GM19043 (cell line): ENCODE measurements at regions not wholly inside any gene's neighbourhood (a gene's known extent, or its start where the extent isn't known, plus 50 kb on each side); places are given as distances from the start of the nearest gene placed in this dataset.
"Not testable (repeated sequence)": the region's sequence is repeated elsewhere in the genome, so short reads cannot be mapped to it uniquely, and the experiment has no call there.

ENCODE experiments used
- ATAC-seq: cut with Tn5 transposase; IDR thresholded peaks from one replicate; pipeline ENCODE4 v1.9.1; 2021; ENCODE audit warnings: low read depth; ENCODE audit not compliant: unreplicated experiment

DNA sequence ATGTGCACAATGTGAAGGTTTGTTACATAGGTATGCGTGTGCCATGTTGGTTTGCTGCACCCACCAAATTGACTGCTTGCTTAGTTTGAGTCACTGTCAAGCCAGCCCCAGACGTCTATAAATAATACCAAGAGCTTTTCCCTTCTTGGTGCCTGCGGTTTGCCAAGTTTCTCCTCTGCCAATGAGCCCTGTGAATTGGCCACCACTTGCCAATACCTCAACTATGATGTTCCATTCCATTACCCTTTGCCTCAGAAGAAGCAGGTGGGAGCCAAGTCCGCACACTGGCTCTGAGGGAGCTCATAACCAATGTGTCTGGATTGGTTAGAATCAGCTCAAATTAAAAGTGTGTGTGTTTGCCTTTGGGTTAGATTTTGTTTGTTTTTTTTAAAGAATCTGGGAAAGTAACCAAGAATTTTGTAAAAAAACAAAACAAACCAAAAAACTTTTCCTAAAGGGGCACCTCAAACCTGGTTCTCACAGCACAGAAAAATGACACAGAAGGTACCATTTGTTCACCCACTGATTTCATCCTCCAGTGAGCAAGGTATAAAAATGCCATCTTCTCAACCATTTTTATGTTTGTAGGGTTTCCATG is 209.3 kb upstream of the PRNP start:
- ATAC-seq: no peak

DNA sequence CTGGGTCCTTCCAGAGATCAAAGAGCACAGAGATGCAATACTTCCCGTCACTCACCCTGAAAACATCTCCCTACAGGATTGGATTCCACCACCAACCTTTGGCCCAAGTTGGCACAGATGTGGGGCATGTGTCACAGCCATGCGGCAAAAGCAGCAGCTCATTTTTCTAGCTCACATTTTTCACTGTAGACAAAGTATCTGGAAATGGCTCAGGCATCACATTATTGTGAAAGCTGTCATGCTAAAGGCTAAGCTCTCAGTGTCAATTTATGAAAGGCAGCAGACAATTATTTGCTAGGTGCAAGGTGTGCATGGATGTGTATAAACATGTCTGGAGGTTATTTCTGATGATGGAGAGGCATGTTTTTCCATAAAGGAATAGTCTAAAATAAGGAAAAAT is 213.3 kb upstream of the PRNP start:
- no peak for ATAC-seq

DNA sequence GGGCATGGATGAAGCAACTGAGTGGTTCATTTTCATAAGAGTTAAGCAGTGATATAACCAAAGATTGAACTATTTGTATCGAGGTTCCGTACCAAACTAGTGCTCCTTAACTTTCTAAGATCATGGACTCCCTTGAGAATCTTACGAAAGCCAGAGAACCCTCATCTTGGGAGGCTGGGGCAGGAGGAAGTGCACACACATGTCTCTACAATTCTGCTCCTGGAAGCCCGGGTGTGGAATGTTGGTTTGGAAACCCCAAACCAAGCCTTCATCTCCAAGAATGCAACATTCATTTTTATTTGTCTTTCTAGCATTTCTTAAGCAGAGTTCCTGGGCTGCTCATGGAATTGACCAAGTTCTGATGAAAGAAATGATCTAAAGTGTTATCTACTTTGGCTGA is 215.0 kb upstream of the PRNP start:
- no peak for ATAC-seq

DNA sequence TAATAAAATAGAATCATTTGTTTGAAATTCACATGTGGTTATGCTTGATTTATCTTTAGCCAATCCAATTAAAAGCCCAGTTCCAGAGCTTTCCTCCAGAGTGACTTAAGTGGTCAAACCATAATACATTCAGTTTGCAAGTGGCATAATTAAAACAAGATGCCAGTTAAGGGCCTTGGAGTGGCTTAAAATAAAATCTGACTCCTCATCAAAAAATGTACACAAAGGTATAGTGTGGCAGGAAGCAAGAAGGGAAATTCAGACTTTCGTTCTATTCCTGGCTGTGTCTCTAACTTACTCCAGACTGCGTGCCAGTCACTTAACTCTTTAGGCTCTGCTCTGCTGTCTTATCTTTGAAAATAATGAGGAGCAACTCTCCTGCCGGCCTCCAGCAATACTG is 215.9 kb upstream of the PRNP start:
- no peak for ATAC-seq

DNA sequence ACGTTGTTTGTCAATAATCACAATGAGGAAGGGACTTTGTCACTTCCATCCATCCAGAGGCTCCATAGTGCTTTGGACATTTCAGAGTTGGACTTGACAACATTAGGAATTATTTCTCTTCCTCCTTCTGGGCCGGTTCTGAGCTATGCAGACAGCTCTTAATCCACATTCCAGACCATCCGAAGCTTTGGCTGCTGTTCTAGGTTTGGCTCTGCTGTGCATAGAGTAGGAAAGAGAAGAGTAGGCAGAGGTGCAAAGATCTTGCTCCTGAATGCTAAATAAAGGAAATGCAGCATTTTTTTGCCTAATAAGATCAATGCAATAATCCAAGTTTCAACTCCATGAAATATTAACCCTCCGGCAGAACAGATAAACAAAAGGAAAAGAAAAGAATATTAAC is 216.3 kb upstream of the PRNP start:
- ATAC-seq: no peak

DNA sequence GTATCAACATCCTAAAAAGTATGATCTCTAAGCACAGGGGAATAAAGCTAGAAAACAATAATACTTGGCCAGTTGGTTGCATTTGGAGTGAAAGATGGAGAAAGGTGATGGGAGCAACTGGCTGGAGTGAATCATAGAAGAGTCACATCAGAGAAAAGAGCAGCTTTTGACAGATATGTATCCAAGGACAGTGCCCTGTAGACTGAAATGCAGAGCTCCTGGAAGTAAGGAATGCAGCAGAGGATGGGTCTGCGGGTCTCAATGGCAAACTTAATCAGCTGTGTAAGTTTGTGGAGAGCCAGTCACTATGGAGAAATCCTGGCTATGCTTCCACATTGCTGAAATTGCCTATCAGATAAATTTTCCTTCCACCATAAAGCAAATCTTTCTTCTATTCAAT is 218.1 kb upstream of the PRNP start:
- no peak for ATAC-seq

DNA sequence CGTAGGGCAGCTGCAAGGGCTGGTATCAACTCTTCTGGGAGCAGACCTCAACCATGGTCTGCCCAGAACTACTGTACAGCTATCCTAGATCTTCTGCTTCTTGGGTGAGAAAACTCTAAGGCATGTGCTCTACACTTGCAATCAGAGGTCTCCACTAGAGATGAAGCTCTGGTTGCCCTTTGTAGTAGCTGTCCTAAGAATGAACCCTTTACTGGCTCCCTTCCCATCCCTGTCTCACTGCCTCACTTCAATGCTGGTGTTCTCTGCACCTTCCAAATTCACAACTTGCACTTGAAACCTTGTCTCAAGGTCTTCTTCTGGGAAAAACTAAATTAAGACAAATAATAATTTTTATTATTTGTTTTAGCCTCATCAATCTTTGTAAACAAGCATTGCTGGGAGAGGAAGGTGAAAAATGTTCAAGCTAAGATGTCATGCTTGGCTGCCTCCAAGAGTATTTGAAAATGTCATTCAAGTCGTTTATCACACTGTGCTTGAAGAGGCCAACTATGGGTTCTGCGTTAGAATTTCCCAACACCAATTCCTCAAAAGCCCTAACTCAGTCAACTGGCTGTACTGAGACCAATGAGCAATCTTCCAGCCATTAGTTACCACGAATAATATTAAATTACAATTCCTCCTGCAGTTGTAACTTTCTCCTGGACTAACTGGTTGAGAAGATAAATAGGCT is 216.9 kb upstream of the ADRA1D start:
- no peak for ATAC-seq

DNA sequence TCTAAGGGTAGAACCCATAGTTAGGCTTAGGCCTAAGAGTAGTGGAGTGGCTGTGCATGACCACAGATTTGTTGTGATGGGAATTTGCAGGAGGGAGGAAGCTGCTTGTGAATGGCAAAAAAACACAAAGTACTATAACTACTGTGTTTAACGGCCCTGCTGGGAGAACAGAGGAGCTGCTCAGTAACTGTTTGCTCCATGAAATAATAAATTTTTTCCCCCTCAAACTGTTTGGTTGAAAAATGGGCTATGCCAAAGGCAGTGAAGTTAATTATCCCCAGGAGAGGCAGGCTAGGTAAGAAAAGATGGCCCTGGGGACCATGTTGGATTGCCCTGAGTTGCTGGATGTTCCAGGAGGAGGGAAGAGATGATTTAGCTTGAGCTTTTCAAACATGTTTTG is 216.1 kb upstream of the ADRA1D start:
- no peak for ATAC-seq

DNA sequence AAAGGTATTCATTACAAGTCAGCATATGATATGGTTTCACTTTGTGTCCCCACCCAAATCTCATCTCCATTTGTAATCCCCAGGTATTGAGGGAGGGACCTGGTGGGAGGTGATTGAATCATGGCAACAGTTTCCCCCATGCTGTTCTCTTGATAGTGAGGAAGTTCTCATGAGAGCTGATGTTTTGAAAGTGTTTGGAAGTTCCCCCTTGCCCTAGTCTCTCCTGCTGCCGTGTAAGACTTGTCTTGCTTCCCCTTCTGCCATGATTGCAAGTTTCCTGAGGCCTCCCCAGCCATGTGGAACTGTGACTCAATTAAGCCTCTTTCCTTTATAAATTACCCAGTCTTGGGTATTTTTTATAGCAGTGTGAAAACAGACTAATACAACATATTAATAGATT is 213.7 kb upstream of the ADRA1D start:
- not testable (repeated sequence) for ATAC-seq

DNA sequence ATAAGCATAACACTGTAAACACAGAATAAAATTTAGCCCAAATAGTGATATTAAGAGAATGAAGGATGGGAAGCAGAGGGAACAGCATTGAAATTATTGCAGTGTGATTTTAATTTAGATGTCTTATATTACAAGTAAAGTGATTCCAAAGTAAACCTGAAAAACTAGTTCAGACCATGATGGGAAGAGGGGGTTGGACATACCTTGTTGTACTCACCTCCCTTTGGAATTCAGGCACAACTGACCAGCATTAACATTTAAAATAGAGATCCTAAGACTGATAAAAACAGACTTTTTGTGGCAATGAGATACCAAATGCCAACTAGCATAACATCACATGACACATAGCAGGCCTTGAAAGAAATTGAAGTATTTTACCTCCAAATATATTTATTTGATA is 210.0 kb upstream of the ADRA1D start:
- ATAC-seq: no peak

DNA sequence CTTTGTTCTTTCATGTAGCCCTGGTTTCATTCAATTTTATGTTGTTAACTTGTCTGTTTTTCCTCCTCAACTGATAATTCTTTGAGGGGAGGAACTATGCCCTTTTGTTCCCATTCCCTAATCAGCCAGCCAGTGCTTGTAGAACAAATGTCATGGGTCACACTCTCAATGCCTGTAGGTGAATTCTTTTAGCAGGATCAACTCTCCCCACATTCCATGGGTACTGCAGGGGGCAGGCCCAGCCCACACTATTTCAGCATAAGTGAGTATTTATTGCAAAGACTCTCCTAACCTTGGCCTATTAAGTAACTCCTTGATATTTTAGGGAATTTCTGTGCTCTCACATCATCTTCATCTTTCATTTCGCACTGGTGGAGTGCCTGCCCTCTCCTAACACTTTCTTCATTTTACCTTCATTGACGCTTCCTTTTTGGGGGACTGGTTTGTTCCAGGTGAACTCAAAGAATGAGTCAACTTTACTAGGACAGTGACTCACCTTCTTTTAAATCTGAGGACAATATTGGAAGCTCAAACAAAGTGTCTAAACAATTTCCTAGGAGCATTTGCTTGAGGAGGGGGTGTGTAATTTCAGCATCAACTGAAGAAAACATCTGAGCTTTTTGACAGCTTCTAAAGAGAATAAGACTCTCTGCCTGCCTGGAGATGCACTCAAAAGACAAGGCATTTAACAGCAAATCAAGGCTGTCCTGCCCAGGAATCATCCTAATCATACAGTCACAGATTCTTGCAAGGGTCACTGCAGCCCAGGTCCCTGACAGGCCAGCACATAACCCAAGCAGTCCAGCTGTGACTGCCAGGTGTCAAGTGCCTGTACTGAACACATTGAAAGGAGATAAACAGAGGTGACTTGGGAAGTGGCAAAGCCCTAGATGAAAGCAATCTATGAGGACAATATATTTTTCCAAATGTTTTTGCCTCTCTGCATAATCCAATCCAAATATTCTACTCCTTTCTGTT is 208.8 kb upstream of the ADRA1D start:
- ATAC-seq: no peak

DNA sequence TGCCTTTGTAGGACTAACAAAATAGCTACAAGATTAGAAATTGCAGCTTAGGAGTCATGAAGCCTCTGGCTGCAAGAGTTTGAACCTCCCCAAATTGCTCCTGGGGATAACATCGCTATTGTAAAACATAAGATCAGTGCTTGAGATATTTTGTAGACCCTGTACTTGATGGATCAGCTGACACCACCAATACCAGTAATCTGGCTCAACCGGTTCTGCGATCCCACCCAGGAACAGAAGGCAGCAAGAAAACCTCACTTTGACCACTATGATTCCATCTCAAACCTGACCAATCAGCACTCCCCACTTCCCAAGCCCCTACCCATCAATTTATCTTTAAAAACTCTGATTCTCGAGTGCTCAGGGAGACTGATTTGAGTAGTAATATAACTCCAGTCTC is 206.9 kb upstream of the ADRA1D start:
- no peak for ATAC-seq

DNA sequence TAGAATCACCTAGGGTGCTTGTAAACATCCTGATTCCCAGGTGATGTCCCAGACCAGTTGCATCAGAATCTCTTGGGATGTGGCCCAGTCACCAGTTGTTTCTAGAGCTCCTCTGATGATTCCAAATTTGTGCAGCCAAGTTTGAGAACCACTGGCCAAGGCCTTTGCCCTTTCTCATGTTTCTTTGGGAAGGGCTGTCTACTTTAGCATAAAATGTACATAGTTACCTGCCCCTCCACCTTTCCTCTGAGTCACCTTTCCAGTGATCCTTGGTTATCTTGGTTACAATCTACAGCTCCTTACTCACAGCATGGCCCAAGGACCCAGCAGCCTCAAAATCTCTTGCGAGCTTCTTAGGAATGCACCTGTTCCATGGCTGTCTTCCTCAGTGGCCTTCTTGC is 206.2 kb upstream of the ADRA1D start:
- ATAC-seq: no peak

DNA sequence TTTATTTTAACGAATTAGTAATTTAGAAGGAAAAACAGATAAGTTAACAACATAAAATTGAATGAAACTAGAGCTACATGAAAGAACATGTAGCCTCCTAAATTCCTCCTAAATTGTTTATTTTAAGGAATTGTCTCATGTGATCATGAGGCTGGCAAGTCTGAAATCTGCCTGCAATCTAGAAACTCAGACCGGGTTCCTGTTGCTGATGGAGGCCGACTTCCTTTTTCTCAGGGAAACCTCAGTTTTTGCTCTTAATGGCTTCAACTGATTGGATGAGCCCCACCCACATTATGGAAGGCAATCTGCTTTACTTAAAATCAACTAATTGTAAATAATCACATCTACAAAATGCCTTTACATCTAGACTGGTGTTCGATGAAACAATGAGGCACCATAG is 205.0 kb upstream of the ADRA1D start:
- ATAC-seq: no peak

DNA sequence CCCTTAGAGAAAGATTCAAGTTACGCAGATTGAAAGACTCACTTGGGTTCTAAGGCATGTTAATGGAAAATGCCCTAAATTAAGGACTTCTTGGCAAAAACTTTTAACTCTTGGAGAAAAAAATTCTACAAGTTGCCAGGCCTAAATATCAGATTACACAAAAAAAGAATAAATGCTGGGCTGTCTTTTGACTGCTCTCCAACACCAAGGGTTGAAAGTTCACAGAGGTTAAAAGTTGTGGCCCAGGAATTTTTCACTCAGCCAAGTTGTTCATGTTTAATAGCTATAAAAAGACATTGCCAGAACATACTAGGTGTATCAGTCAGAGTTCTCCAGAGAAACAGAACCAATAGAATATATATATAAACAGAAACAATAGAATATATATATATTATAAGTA is 204.3 kb upstream of the ADRA1D start:
- no peak for ATAC-seq

DNA sequence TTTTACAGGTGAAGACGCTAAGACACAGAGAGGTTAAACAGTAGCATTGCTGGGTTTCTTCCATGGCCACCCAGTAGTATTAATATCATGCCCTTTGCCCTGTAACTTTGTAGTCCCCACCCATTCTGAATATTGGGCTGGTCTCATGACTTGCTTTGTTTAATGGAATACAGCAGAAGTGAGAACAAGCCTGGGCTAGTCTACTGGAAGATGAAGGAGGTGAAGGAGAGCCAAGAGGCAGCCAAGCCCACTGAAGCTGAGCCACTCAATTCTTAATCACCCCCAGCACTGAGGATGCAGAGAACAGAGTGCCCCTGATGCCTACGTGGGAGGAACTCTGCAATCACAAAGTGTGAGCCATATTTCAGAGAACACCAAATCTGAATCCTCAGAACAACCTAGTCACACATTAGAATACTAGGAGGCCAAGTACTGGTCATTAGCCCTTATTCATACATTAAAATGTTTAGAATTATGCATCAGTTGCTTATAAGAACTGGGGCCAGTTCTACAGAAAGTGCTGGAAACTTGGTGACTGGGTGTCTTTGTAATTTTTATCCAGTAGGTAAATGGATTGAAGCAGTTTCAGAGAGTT is 202.5 kb upstream of the ADRA1D start:
- no peak for ATAC-seq

DNA sequence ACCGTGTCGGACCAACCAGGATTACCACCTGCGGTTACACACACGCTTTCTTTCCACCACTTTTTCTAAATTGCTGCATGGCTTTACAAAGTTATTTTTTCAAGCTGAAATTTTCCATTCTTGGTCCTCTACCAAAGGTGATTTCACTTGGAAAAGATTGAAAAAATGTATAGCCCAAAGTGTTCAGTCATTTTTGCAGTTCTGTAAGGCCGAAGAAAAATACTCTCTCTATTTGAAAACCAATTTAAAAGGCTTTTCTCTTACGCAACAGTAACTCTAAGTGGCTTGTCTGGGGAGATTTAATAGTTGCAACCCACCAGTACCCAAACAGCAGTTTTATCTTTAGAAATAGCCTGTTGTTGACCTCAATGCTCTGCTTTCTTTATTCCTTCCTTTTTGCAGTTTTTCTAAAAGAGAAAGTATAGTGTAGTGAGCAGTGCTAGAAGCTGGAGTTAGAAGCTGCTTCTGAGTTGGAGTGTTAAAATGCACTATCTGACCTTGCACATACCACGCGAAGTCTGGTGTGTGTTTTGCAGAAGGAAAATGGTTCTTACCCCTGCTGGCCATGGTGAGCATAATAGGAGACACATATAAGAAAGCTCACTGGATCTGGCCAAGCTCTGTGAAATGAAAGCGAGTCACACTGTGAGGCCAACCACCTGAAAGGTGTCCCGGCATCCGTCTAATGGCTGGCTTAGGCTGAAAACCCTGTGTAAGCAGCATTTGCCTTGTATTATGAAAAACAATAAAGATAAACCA is 201.0 kb upstream of the ADRA1D start:
- no peak for ATAC-seq

DNA sequence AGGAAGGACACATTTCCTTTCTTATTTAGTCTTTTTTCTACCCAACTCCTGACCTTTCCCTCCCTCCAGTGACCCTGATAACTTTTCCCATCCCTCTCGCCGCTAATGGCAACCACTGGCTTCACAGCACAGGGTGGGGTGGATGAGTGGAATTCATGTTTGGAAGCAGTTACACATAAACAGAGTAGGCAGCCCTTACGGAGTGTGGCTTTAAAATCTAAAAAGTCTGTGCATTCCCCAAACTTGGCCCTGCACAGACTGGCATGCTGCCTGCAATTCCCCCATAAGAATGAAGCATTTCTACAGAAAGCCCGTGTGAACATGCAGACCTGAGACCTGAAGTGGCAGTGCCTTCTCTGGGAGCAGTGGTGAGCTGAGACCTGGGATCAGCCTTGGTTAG is 196.7 kb upstream of the ADRA1D start:
- no peak for ATAC-seq

DNA sequence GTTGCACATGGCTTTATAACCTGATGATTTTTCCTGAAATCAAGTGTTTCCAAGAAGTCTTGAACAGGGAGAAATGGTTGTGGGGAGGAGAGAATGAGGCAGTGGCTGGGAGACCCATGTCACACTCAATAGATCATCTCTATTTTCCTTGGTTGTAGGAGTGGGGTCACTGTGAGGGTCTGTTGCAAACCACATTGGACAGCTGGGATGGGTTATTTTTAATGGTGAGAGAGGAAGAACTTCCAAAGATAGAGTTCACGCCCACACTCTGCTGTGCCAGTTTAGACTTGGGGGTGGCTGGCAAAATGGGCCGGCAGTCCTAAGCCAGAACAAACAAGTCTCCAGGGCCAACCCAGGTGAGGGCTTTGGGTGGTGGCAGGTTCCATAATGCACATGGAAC is 196.2 kb upstream of the ADRA1D start:
- ATAC-seq: no peak

DNA sequence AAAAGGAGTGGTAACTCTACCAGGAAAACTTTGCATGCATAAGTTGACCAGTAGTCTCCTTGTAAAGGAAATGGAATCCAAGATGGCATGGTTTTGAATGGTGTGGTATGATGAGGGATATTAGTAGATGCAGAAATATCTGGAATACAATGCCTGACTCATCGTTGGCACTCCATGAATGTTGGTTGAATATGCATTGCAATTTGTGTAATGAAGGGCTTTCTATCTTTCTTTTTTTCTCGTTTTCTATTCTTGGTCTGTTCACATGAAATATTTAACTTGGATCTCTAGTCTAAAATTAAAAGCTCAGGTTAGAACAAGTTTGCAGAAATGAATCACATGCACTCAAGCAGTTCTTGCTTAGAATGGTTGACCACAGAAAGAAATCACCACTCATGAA is 195.3 kb upstream of the ADRA1D start:
- ATAC-seq: no peak

DNA sequence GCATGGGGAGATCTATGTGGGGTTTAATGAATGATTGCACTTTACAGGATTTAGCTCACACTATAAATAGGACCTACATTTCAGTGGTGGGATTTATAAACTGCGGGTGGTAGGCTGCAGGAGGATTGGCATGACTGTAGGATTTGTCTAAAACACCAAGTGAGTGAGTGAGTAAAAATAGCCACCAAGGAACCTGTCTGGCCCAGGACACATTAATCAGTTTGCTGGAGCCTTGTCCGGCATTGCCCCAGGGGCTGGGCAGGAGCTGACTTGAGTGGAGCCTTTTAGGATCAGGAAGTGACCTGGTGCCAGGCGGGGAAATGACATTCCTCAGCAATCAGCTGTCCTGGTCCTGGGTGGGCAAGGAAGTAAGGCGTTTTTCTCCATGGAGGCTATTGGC is 193.9 kb upstream of the ADRA1D start:
- no peak for ATAC-seq
